Stimulated activated CD8-positive, alpha-beta memory T cell treated with anti-CD3 and anti-CD28 coated beads, Interleukin-4, amount 100 ng/mL, for 1 hour (primary cell): ENCODE measurements at regions not wholly inside any gene's neighbourhood (a gene's known extent, or its start where the extent isn't known, plus 50 kb on each side); places are given as distances from the start of the nearest gene placed in this dataset.
"Not testable (repeated sequence)": the region's sequence is repeated elsewhere in the genome, so short reads cannot be mapped to it uniquely, and the experiment has no call there.

Experiments
- DNase-seq, 2 donors: peaks; one replicate each; pipeline ENCODE4 v3.0.0-alpha.2; 2020; ENCODE audit warnings: low read depth in 2 of 2, low spot score in 1 of 2

GRCh38 chr12:107574691-107575090, 110.9 kb upstream of the PWP1 start:
- no peak for DNase-seq

GRCh38 chr12:107580750-107581618, 104.6 kb upstream of the PWP1 start:
- DNase-seq: no peak

- no peak for DNase-seq
These were observed 104.0 kb upstream of the PWP1 start for GRCh38 chr12:107581619-107582015.

- no peak for DNase-seq
These were observed 102.0 kb upstream of the PWP1 start for GRCh38 chr12:107583551-107583950.

- no peak for DNase-seq
These were observed 101.0 kb upstream of the PWP1 start for GRCh38 chr12:107584563-107584962.

- DNase-seq: no peak
These were observed 99.2 kb upstream of the PWP1 start for GRCh38 chr12:107586256-107586970.

- no peak for DNase-seq
These were observed 95.2 kb upstream of the PWP1 start for GRCh38 chr12:107590413-107590812.

GRCh38 chr12:107590814-107591375, 94.7 kb upstream of the PWP1 start:
- no peak for DNase-seq

GRCh38 chr12:107593713-107594381, 91.8 kb upstream of the PWP1 start:
- no peak for DNase-seq

- no peak for DNase-seq
These were observed 90.6 kb upstream of the PWP1 start for GRCh38 chr12:107594995-107595394.

- no peak for DNase-seq
These were observed 87.7 kb upstream of the PWP1 start for GRCh38 chr12:107597695-107598410.

- DNase-seq: no peak
These were observed 86.7 kb upstream of the PWP1 start for GRCh38 chr12:107598906-107599305.

GRCh38 chr12:107600581-107601144, 84.9 kb upstream of the PWP1 start:
- DNase-seq: no peak

GRCh38 chr12:107602446-107602845, 83.2 kb upstream of the PWP1 start:
- DNase-seq: no peak

GRCh38 chr12:107605293-107605692, 80.3 kb upstream of the PWP1 start:
- no peak for DNase-seq

- peak; percentile 56 to 58 for DNase-seq
These were observed 77.9 kb upstream of the PWP1 start for GRCh38 chr12:107607464-107608392.

- not testable (repeated sequence) for DNase-seq
These were observed 76.8 kb upstream of the PWP1 start for GRCh38 chr12:107608779-107609178.

GRCh38 chr12:107610021-107610859, 75.4 kb upstream of the PWP1 start:
- DNase-seq: no peak

- DNase-seq: no peak
These were observed 73.1 kb upstream of the PWP1 start for GRCh38 chr12:107612508-107612907.
